HG02943 (cell line): ENCODE measurements at regions not wholly inside any gene's neighbourhood (a gene's known extent, or its start where the extent isn't known, plus 50 kb on each side); places are given as distances from the start of the nearest gene placed in this dataset.
"Not testable (repeated sequence)": the region's sequence is repeated elsewhere in the genome, so short reads cannot be mapped to it uniquely, and the experiment has no call there.

Experiments
- ATAC-seq: cut with Tn5 transposase; IDR thresholded peaks from one replicate; pipeline ENCODE4 v1.9.1; 2021; ENCODE audit warnings: mild to moderate bottlenecking, low read depth, moderate library complexity; ENCODE audit not compliant: unreplicated experiment

DNA sequence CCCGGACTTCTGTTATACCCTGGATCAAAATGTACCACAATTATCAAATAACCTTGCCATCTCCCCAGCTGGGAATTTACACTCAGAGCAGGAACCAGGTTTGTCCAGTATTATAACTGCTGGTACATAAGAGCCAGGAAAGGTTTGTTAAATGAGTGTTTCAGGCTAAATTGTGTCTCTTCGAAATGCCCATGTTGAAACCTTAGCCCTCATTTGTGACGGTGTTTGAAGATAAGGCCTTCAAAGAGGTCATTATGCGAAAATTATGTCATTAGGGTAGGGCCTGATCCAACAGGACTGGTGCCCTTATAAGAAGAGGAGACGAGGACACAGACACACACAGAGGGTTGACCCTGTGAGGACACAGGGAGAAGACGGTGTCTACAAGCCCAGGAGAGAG, 73.5 kb upstream of the DHRSX start:
- ATAC-seq: no peak

DNA sequence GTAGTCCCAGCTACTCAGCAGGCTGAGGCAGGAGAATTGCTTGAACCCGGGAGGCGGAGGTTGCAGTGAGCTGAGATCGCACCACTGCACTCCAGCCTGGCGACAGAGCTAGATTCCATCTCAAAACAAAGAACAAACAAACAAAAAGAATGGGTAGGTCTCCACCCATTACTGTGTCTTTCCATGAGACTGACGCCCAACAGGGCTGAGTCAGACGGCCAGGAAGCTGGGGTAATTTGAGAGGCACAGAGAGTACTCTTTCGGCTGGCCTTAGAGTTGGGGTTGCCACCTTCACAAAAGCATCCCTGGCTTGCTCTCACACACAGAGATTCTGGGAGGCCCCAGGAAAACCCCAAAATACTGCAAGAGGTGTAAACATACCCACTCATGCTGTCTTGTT, 72.0 kb upstream of the DHRSX start:
- no peak for ATAC-seq

DNA sequence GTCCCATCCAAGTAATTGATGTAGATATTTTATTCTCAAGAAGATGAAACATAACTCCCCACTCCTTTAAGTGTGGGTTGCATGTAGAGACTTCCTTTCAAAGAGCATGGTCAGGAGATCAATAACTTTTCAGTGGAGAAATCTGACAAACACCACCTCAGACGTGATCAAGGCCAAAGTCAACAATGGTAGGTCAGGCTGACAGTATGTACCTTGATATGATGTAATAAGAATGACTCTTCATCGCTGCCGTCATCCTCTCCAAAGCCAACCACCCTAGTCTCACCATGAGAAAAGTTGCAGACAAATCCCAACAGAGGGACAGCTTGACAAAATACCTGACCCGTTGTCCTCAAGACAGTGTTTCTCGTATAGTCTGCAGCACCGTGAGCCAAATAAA, 67.3 kb upstream of the DHRSX start:
- ATAC-seq: no peak

GRCh38 chrX:2566055-2566454, 65.3 kb upstream of the DHRSX start:
- no peak for ATAC-seq

DNA sequence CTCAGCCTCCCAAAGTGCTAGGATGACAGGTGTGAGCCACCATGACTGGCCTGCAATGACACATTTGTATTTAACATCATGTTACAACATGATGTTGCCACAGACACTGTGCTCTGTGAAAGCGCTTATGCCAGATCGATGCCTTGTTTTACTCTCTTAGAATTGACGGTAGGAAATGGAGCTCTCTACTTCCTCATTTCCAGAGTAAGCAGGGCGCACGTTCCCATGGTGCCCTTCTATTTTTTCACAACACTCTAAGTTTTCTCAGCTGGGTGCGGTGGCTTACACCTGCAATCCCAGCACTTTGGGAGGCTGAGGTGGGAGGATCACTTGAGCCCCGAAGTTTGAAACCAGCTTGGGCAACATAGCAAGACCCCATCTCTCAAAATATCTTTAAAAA, 60.7 kb upstream of the DHRSX start:
- no peak for ATAC-seq

- no peak for ATAC-seq
Observed at GRCh38 chrX:2559124-2559523, 58.3 kb upstream of the DHRSX start.

- ATAC-seq: no peak
Observed at GRCh38 chrX:2554891-2555290, 54.1 kb upstream of the DHRSX start.

DNA sequence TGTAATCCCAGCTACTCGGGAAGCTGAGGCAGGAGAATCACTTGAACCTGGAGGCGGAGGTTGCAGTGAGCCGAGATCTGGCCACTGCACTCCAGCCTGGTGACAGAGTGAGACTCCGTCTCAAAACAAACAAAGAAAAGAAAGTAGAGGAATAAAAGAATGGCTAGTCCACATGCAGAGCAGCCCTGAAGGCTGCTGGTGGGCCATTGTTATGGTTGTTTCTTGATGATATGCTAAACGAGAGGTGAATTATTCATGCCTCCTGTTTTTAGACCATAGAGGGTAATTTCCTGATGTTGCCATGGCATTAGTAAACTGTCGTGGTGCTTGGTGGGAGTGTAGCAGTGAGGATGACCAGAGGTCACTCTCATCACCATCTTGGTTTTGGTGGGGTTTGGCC, 53.3 kb upstream of the DHRSX start:
- not testable (repeated sequence) for ATAC-seq

DNA sequence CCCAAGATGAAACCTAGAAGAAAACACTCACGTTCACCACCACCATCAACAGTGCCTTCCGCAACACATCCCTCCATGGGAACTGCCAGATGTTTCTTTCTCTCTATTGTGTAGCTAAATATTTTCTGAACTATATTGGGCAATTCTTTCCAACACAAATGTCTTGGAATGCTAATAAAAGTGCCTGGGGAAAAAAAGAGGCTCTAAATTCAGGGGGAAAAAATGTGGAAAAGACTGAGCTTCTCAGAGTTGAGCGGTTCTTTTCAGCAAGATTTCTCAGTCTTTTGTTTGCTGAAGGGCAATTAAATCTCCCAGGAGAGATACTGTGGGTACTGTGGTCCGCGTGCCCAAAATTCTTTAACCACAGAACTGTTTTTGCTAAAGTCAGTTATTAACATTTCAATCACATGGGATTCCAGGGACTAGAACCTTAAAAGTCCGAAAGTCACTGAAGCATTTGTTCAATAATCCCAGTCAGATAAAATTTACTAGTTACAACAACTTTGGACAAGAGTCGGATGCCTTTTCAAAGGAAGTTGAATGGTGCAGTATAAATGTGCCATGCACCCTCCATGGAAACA, 51.9 kb upstream of the DHRSX start:
- ATAC-seq: no peak

DNA sequence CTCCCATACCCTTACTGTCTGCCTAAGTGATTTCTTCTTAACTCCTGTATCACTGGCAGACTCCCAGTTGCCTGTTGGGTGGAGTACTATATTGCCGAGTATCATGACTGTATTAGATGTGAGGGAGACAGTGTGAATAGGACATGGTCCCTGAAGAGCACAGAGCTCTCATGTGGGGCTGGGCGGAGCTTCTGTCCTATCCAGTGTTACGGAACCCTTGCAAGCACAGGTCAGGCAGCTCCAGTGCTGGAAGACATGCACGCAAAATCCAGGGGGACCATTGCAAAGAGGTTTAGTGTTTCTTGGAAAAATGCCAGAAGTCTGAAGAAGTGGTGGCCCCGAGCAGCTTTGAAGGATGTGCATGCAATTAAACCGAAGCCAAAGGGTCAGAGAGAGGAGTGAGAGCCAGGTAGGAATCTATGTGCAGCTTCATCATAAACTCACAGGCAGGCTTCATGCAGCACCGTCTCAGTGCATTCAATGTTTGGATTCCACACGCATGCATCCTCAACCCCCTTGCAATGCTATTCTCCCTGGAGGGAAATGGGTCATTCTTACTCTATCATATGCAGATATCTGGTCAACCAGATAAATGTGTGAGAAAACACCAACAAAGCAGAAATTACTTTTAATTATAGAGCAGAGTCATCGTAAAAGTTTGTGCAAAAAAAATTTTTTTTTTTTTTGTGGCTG, 49.7 kb upstream of the DHRSX start:
- ATAC-seq: no peak
